ENCODE measurements at regions not wholly inside any gene's neighbourhood (a gene's known extent, or its start where the extent isn't known, plus 50 kb on each side); places are given as distances from the start of the nearest gene placed in this dataset.
"Not testable (repeated sequence)": the region's sequence is repeated elsewhere in the genome, so short reads cannot be mapped to it uniquely, and the experiment has no call there.

DNA sequence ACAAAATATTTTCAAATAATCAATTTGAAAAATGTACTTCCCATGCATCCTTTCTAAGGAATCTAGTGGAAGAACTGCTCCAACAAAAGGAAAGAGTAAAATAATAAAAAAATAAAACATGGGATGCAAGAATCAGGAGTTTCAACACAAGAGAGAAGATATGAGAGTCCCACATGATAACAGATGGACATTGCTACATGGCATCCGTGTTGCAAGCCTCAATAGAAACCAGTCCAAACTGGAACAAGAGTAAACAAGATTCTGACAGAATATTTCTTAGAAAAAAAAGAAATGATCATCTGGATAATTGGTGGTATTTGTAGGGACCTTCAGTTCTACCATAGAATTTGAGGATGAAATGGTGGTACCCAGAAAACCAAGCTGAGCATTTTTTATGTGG, 186.8 kb downstream of the FRK start:
- FAIRE-seq (no peak), DNase-seq (ENCODE audit: low spot score in 2 of 2) (no peak)

DNA sequence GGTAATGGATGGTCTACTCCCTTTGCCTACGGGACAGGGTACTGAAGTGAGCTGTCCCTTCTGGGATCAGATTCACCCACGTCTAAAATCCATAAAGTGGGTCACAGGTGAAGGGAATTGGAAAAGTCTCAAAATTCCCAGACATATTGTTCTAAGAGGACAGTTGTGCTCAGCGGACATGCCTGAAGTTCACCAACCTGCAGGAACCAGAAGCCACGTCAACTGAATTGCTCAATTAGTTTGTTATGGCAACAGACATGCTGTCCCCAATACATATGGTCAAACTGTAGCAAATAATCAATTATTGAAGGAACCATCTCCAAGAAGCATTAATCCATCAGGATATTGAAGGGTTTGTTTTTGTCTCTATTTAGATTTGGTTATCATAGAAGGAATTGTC, 190.2 kb downstream of the FRK start:
- no peak for FAIRE-seq
- DNase-seq (ENCODE audit: low spot score in 2 of 2) = no peak

DNA sequence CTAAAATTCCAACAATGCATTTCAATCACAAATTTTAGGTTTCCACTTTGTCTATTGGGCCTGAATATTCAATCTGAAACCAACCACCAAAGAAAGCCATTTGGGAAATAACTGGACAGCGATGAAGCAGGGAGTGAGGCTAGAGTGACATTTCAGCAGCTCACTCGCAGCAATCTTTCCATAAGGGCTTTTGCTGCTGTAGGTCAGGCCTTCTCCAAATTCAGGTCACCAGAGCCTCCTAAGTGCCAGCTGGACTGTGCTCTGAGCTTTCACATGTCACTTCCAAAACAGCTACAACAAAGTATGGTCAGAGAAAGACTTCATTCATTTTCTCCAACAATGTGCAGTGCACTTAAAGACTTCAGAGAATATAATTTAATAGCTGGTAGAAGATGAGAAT, 194.8 kb downstream of the FRK start:
- FAIRE-seq = no peak
- no peak for DNase-seq (ENCODE audit: low spot score in 2 of 2)

DNA sequence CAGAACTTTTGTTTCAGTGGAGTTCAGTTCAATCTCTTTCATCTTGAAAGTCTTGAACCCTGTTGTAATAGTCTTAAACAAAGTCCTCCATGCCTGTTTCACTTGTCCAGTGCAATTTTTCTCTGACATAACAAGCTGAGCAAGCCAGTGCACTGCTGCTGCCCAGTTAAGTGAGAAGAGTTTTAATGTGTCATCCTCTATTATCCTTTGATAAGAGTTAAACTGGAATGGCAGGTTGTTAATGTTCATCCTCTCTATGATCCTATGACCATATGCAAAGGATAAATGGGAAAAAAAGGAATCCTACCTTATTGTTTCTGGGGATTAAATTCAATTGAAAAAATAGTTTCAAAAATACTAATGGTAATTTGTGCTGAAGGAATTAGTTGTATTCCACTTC, 197.5 kb downstream of the FRK start:
- DNase-seq (ENCODE audit: low spot score in 2 of 2) = no peak
- no peak for FAIRE-seq

DNA sequence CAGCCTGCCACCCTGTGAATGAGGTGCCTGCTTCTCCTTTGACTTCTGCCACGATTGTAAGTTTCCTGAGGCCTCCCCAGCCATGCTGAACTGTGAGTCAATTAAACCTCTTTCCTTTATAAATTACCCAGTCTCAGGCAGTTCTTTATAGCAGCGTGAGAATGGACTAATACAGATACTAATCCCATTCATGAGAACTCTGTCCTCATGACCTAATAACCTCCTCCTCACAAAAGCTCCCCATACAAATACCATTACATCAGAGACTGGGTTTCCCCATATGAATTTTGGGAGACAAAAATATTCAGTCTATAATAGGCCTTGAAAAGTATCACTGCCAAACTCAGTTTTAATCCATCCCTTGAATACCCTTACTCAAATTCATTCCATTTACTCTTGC, 199.0 kb downstream of the FRK start:
- not testable (repeated sequence) for FAIRE-seq; DNase-seq (ENCODE audit: low spot score in 2 of 2)

DNA sequence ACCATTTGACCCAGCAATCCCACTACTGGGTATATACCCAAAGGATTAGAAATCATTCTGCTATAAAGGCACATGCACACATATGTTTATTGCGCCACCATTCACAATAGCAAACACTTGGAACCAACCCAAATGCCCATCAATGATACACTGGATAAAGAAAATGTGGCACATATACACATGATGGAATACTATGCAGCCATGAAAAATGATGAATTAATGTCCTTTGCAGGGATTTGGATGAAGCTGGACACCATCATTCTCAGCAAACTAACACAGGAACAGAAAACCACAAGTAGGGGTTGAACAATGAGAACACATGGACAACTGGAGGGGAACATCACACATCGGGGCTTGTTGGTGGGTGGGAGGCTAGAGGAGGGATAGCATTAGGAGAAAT, 201.1 kb downstream of the FRK start:
- not testable (repeated sequence) for DNase-seq (ENCODE audit: low spot score in 2 of 2); FAIRE-seq

DNA sequence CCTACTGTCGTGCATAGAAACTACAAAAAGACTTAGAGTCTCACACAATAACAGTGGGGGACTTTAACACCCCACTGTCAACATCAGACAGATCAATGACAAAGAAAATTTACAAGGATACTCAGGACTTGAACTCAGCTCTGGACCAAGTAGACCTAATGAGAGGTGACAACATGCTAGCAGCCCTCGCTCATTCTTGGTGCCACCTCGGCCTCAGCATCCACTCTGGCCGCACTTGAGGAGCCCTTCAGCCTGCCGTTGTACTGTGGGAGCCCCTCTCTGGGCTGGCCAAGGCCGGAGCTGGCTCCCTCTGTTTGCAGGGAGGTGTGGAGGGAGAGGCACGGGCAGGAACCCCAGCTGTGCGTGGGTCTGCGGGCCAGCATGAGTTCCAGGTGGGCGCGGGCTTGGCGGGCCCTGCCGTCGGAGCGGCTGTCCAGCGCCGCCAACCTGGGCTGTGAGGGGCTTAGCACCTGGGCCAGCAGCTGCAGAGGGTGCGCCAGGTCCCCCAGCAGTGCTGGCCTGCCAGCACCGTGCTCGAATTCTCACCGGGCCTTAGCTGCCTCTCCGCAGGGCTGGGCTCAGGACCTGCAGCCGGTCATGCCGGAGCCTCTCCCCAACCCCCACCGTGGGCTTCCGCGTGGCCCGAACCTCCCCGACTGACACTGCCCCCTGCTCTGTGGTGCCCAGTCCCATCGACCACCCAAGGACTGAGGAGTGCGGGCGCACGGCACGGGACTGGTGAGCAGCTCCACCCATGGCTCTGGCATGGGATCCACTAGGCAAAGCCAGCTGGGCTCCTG, 205.6 kb downstream of the FRK start:
- FAIRE-seq (no peak), DNase-seq (ENCODE audit: low spot score in 2 of 2) (no peak)

DNA sequence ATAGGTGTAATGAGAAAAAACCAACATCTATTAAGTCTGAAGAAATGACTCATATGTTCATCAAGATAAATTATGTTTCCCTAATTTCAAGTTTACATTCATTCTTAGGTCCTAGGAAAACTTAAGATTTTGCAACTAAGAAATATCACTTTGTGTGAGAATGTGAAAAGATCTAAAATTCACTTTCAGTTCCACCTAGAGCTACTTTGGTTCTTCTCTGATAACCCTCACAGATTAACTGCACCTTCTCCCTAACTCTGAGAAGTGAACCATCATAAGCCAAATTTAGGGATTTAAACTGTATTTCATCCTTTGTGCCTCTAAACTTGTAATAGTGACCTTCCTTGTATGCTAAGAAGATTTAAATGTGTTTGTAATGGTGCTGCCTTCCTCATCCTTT, 213.0 kb downstream of the FRK start:
- FAIRE-seq (no peak), DNase-seq (ENCODE audit: low spot score in 2 of 2) (no peak)

DNA sequence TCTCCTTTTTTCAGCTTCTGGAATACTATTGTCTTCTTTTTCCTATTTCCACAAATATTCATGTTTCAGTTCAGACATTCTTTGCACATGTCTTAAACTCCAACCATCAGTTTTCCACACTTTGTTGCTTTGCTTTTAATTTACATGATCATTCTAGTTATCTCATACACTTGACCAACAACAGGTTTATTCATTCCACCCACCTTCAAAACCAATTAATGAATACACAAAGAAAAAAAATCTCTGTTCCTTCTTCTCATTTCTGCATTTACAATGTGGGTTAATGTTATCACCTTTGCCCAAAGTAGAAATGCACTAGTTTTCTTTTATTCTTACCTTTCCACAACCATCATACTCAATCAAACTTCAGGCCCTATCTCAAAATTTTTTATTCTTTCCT, 216.7 kb downstream of the FRK start:
- DNase-seq (ENCODE audit: low spot score in 2 of 2) = no peak
- no peak for FAIRE-seq

DNA sequence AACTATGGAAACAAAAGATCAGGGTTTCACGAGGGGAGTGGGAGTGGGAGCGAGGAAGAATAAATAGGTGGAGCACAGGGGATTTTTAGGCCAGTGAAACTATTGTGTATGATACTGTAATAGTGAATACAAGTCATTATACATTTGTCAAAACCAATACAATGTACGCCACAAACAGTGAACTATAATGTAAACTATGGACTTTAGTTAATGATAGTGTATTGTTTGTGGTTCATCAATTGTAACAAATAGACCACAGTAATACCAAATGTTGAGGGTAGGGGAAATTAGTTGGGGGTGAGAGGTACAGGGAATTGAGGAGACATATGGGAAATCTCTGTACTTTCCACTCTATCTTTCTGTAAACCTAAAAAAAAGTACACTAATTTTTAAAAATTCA, 218.4 kb downstream of the FRK start:
- DNase-seq (ENCODE audit: low spot score in 2 of 2) (no peak), FAIRE-seq (no peak)

DNA sequence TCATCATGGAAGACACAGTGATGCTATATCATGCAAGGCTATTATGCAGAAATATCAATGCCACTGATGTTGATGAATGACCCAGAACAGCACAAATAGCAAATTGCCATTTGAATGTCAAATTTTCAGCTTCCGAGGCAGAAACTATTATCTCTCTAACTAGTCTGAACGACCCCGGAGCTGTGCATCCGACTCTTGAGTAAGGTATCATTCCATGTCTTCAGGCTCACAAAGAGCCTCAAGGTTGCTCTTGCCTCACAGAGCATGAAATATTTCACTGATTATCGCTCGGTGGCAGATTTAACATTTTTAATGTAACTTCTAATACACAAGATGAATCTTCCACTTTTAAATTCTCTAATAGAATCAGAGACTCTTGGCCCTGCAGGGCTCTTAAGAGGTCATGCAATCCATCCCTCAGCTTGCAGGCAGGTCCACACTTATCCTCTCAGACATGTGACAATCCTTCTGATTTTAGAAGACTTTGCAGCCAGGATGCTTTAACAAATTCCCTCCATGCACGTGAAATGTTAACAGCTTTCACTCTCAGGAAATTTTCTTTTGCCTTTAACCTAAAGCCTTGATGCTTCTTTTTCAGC, 221.0 kb downstream of the FRK start:
- no peak for DNase-seq (ENCODE audit: low spot score in 2 of 2)
- no peak for FAIRE-seq

DNA sequence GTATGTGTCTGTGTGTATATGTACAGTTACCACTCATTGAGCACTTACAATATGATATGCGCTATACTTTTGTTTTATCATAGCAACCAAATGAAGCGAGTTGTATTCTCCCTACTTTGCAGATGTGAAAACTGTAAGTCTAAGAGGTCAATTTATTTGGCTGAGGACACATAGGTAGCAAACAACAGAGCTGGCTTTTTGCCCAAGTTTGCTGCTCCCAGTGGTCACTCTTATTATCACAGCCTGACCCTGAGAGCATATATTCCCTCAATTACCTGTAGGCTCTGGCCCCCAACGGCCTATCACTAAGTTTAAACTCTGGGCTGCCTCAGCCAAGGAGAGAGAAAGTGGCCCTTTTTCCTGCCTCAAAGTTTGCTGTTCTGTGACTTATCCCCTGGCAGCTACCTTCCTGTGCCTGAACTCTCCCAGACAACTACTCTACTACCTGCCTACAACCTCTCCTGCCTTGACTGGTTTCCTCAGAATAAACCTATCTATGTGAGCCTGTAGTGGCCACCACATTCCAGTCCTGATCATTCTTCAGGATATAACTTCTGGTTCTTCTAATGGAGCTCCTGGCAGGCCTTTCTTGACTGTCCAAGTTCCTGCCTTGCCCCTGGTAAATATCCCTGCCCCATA, 221.8 kb downstream of the FRK start:
- no peak for FAIRE-seq
- DNase-seq (ENCODE audit: low spot score in 2 of 2) = no peak

DNA sequence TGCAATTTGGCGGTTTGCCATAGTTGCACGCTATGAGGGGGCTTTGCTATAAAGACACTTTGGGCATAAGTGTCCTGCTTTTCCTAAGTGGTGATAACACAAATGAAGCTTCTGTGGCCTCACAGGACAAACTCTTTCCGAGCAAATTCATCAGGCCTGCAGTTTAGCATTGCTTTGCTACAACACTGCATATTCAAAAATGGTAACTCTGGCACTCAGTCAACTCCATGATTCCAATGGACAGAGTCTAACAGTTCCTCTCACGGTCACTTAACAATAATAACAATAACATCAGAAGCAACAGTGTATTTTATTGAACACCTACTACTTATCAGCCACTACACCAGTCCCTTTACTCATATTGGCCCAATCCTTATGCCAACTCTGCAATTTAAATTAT, 222.5 kb downstream of the FRK start:
- no peak for FAIRE-seq

DNA sequence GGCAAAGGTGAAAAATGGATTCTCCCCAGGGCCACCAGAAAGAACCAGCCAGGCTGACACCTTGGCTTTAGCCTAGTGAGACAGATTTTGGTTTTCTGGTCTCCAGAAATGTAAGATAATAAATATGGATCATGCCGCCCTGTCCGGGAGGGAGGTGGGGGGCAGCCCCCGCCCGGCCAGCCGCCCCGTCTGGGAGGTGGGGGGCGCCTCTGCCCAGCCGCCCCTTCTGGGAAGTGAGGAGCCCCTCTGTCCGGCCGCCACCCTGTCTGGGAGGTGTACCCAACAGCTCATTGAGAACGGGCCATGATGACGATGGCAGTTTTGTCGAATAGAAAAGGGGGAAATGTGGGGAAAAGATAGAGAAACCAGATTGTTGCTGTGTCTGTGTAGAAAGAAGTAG, 224.3 kb downstream of the FRK start:
- FAIRE-seq; DNase-seq (ENCODE audit: low spot score in 2 of 2): not testable (repeated sequence)

More for the DNA sequence above, 222.5 kb downstream of the FRK start:
- DNase-seq (ENCODE audit: low spot score in 2 of 2) = no peak

DNA sequence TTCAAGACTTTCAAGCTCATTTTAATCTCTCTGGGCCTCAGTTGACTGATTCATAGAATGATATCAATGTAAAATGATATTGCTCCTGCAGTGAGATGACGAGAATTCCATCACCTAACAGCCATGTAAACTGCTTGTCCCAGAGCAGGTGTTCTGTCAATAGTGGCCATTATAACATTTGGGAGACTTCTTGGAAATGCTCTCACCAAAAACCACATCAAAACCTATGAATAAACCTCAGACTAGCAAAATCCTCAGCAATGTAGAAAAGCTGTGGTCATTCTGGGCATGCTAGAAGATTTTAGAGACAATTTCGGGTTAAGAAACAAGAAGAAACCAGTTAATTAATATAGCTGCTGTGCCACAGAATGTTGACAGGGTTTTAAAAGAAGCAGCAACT, 225.4 kb downstream of the FRK start:
- FAIRE-seq (no peak), DNase-seq (ENCODE audit: low spot score in 2 of 2) (no peak)

DNA sequence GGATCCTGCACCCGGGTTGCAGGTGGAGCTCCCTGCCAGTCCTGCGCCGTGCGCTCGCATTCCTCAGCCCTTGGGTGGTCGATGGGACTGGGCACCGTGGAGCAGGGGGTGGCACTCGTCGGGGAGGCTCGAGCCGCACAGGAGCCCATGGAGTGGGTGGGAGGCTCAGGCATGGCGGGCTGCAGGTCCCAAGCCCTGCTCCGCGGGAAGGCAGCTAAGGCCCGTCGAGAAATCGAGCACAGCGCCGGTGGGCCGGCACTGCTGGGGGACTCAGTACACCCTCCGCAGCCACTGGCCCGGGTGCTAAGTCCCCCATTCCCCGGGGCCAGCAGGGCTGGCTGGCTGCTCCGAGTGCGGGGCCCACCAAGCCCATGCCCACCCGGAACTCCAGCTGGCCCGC, 226.1 kb downstream of the FRK start:
- FAIRE-seq; DNase-seq (ENCODE audit: low spot score in 2 of 2): not testable (repeated sequence)

DNA sequence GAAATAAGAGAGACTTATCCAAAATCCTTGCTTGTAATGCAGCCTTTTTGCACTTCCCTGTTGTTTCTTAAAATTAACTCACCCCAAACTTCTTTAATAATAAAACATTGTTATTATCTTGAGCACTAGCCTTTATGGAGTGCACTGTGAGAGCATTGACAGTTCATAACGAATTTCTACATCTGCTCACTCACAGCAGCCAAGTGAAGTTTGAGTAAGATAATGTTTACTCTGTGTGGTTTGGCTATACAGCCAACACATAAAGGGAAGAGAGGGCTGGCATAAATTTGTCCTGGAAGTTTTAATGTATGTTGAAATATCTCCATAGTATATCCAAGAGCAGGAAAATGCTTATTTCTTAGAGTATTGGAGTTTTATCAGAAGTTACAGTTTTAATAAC, 227.9 kb downstream of the FRK start:
- no peak for DNase-seq (ENCODE audit: low spot score in 2 of 2)
- FAIRE-seq = no peak

DNA sequence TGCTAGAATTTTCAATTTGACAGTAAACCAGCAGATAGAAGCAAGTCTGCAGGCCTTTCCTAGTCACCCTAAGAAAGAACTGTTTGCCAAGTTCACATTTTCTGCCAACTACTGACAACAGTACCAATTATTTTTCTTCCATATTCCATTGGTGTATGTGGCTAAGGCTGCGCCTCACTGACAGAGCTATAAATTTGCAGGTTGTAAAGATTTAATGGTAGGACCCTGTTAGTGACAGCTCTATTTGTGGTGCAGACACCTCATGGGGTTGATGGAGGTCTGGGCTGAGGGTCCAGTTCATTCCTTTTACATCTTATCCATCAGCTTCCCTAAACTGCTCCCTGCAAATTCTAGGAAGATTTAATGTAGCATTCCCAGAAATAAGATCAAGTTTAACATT, 228.5 kb downstream of the FRK start:
- FAIRE-seq (no peak), DNase-seq (ENCODE audit: low spot score in 2 of 2) (no peak)

DNA sequence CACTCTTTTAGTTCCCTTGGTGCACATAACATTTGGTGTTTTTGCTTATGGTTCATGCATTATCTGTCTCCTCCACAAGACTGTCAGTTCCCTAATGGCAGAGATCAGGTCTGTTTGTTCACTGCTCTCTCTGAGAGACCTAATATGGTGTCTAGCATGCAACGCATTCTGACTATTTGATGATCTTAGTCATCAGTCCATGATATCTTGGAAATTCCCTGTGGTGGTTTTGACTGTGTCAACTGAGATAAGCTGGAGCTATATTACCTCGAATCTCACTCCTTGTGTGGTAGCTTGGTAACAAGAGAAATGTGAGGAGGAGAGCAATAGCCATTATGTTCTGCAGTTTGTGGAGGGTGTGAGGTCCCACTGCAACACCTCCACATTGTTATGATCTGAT, 229.8 kb downstream of the FRK start:
- DNase-seq (ENCODE audit: low spot score in 2 of 2) = no peak
- FAIRE-seq = no peak

DNA sequence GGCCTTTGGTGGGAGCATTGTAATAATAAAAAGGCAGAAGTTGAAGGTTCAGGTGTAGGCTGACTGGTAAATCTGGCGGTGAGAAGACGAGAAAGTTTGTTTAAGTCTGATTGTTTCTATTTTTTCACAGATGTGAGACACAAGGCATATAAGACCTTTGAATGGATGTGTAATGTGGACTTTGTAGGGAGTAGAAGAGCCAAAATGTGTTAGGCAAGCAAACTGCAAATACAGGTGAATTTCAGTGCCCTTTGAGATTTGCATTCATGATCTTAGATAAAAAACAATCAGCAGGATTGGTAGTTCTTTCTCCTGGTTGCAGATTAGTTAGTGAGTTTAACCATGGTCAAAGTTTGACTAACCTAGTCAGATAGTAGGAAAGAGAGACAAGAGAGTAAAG, 238.9 kb downstream of the FRK start:
- DNase-seq (ENCODE audit: low spot score in 2 of 2) = no peak
- no peak for FAIRE-seq

DNA sequence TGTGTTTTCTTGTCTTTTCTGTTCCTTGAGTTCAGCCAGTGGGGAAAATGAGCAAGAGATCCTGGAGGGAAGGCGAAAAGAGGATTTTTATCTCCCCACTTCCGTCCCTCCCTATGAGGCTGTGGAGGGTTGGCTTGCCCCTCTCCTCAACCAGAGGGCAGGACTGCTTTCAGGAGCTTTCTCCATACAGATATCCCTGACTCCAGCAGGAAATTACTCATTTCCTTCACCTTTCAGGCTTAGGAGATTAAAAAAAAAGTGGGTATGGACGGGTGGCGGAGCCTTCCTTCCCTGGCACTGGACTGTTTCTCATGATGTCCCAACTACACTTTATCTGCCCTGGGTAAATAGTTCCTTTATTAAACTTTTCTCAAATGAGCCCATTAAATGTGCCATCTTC, 241.2 kb downstream of the FRK start:
- DNase-seq (ENCODE audit: low spot score in 2 of 2) = no peak
- FAIRE-seq = no peak

DNA sequence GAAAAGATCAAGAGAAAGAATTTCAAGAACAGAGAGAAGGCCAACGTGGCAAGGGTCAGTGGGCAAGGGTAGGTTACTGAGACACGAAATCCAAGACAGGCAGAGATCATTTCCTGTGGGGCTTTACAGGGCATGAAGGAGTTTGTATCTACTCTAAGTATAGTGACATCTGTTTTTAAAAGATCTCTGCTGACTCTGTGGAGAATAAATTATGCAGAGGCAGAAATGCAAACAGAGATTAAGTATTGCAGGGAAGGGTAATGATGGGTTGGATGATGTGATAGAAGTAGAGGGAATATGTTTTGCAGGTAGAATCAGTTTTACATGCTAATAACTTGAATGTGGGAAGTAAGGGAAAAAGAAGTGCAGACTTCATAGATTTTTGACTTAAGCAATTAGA, 243.5 kb downstream of the FRK start:
- FAIRE-seq (no peak), DNase-seq (ENCODE audit: low spot score in 2 of 2) (no peak)

Measured in frontal cortex (tissue), 3 donors.